Activated T-cell treated with anti-CD3 and anti-CD28 coated beads, Interleukin-2, amount 50 U/mL, for 72 hours (primary cell): ENCODE measurements at regions not wholly inside any gene's neighbourhood (a gene's known extent, or its start where the extent isn't known, plus 50 kb on each side); places are given as distances from the start of the nearest gene placed in this dataset.

Source experiments
- ATAC-seq, 2 donors: fragments of 150-1000 bp; cut with Tn5 transposase; replicated peaks in 1 of 2; 2 replicates each; pipeline ENCODE4 v1.10.0; 2021; ENCODE audit warnings: moderate library complexity in 2 of 2, mild to moderate bottlenecking in 1 of 2
- DNase-seq, 2 donors: peaks; one replicate each; pipeline ENCODE4 v3.0.0; 2021 to 2022; ENCODE audit warnings: mixed read lengths in 1 of 2
- H3K27ac Mint-ChIP-seq: one replicate; pipeline ENCODE4 v1.8.0; 2022; ENCODE audit warnings: mild to moderate bottlenecking, moderate library complexity, mixed read lengths
- H3K27me3 Mint-ChIP-seq: one replicate; pipeline ENCODE4 v1.8.0; 2022; ENCODE audit warnings: low read depth, mixed read lengths
- H3K36me3 Mint-ChIP-seq, 2 donors: one replicate each; pipeline ENCODE4 v1.8.0; 2022; ENCODE audit warnings: mixed read lengths in 2 of 2, mild to moderate bottlenecking in 1 of 2; ENCODE audit not compliant: insufficient read depth in 2 of 2
- H3K4me1 Mint-ChIP-seq: one replicate; pipeline ENCODE4 v1.8.0; 2022; ENCODE audit warnings: low read depth, mixed read lengths
- H3K4me3 Mint-ChIP-seq, 2 donors: one replicate each; pipeline ENCODE4 v1.8.0; 2022; ENCODE audit warnings: mild to moderate bottlenecking in 2 of 2, mixed read lengths in 2 of 2, moderate library complexity in 2 of 2
- H3K9me3 Mint-ChIP-seq, 2 donors: one replicate each; pipeline ENCODE4 v1.8.0; 2022; ENCODE audit warnings: mixed read lengths in 2 of 2

- no peak for DNase-seq
- Mint-ChIP-seq H3K4me1 (no peaks in the 10 kb centered on the region), H3K9me3 (peaks cover 3 to 7% of the 10 kb centered on the region in 2 donors), H3K4me3 (no peak overlapping the region), H3K27me3 (peaks cover 16% of the 10 kb centered on the region), H3K27ac (no peak overlapping the region), H3K36me3 (peaks cover 3 to 4% of the 10 kb centered on the region in 2 donors)
- ATAC-seq, result no peak
These were observed 163.6 kb upstream of the PRLR start for GRCh38 chr5:35393901-35394300.

- ATAC-seq (no peak), DNase-seq (no peak)
- H3K4me3 Mint-ChIP-seq, result no peak overlapping the region
- H3K27me3 Mint-ChIP-seq, result peaks cover 12% of the 10 kb centered on the region
- H3K9me3 Mint-ChIP-seq, result peaks cover 1 to 3% of the 10 kb centered on the region in 2 donors
- no peak overlapping the region for H3K27ac Mint-ChIP-seq
- no peaks in the 10 kb centered on the region for H3K4me1 Mint-ChIP-seq
- no peaks in the 10 kb centered on the region for H3K36me3 Mint-ChIP-seq
These were observed 154.4 kb upstream of the PRLR start for GRCh38 chr5:35384658-35385057.

GRCh38 chr5:35383041-35383440 is 152.8 kb upstream of the PRLR start:
- Mint-ChIP-seq H3K4me3 (no peak overlapping the region), H3K27me3 (peaks cover 20% of the 10 kb centered on the region), H3K27ac (no peak overlapping the region), H3K9me3 (peaks cover 0 to 3% of the 10 kb centered on the region in 2 donors), H3K36me3 (no peaks in the 10 kb centered on the region), H3K4me1 (no peaks in the 10 kb centered on the region)
- no peak for ATAC-seq
- DNase-seq, result no peak

- Mint-ChIP-seq H3K4me1 (no peaks in the 10 kb centered on the region), H3K27me3 (peaks cover 16% of the 10 kb centered on the region), H3K9me3 (peaks cover 0 to 1% of the 10 kb centered on the region in 2 donors), H3K4me3 (no peak overlapping the region), H3K36me3 (no peaks in the 10 kb centered on the region), H3K27ac (no peak overlapping the region)
- DNase-seq (no peak), ATAC-seq (no peak)
These were observed 147.4 kb upstream of the PRLR start for GRCh38 chr5:35377653-35378052.

GRCh38 chr5:35374584-35374983 is 144.3 kb upstream of the PRLR start:
- Mint-ChIP-seq H3K27ac (no peak overlapping the region), H3K36me3 (no peaks in the 10 kb centered on the region), H3K4me1 (no peaks in the 10 kb centered on the region), H3K4me3 (no peak overlapping the region), H3K9me3 (no peaks in the 10 kb centered on the region), H3K27me3 (peaks cover 16% of the 10 kb centered on the region)
- ATAC-seq (no peak), DNase-seq (no peak)

GRCh38 chr5:35373249-35373648 is 143.0 kb upstream of the PRLR start:
- no peak for ATAC-seq
- H3K27ac Mint-ChIP-seq, result no peak overlapping the region
- DNase-seq, result no peak

GRCh38 chr5:35372482-35372881 is 142.2 kb upstream of the PRLR start:
- Mint-ChIP-seq H3K27me3 (peaks cover 2% of the 10 kb centered on the region), H3K36me3 (no peaks in the 10 kb centered on the region), H3K9me3 (no peaks in the 10 kb centered on the region), H3K4me3 (no peak overlapping the region), H3K4me1 (no peaks in the 10 kb centered on the region), H3K27ac (no peak overlapping the region)
- ATAC-seq (no peak), DNase-seq (no peak)

More at GRCh38 chr5:35373249-35373648, 143.0 kb upstream of the PRLR start:
- no peaks in the 10 kb centered on the region for H3K36me3 Mint-ChIP-seq
- no peak overlapping the region for H3K4me3 Mint-ChIP-seq
- peaks cover 10% of the 10 kb centered on the region for H3K27me3 Mint-ChIP-seq
- H3K4me1 Mint-ChIP-seq, result no peaks in the 10 kb centered on the region
- H3K9me3 Mint-ChIP-seq, result no peaks in the 10 kb centered on the region

- no peaks in the 10 kb centered on the region for H3K4me1 Mint-ChIP-seq
- DNase-seq, result no peak
- no peaks in the 10 kb centered on the region for H3K9me3 Mint-ChIP-seq
- H3K27ac Mint-ChIP-seq, result no peak overlapping the region
- ATAC-seq, result no peak
- no peaks in the 10 kb centered on the region for H3K36me3 Mint-ChIP-seq
- H3K27me3 Mint-ChIP-seq, result no peaks in the 10 kb centered on the region
- H3K4me3 Mint-ChIP-seq, result no peak overlapping the region
These were observed 141.7 kb upstream of the PRLR start for GRCh38 chr5:35371951-35372426.

- Mint-ChIP-seq H3K27ac (no peak overlapping the region), H3K36me3 (no peaks in the 10 kb centered on the region), H3K27me3 (no peaks in the 10 kb centered on the region), H3K4me3 (no peak overlapping the region), H3K4me1 (no peaks in the 10 kb centered on the region), H3K9me3 (no peaks in the 10 kb centered on the region)
- DNase-seq (no peak), ATAC-seq (no peak)
These were observed 140.6 kb upstream of the PRLR start for GRCh38 chr5:35370871-35371270.

GRCh38 chr5:35369965-35370790 is 139.9 kb upstream of the PRLR start:
- Mint-ChIP-seq H3K4me3 (no peak overlapping the region), H3K4me1 (no peaks in the 10 kb centered on the region), H3K9me3 (no peaks in the 10 kb centered on the region), H3K27ac (no peak overlapping the region), H3K36me3 (no peaks in the 10 kb centered on the region), H3K27me3 (no peaks in the 10 kb centered on the region)
- no peak for ATAC-seq
- no peak for DNase-seq

GRCh38 chr5:35367526-35367925 is 137.2 kb upstream of the PRLR start:
- H3K27me3 Mint-ChIP-seq, result peaks cover 5% of the 10 kb centered on the region
- H3K27ac Mint-ChIP-seq, result no peak overlapping the region

GRCh38 chr5:35365758-35366157 is 135.5 kb upstream of the PRLR start:
- Mint-ChIP-seq H3K4me3 (no peak overlapping the region), H3K9me3 (no peaks in the 10 kb centered on the region), H3K27me3 (peaks cover 22% of the 10 kb centered on the region), H3K27ac (no peak overlapping the region), H3K4me1 (no peaks in the 10 kb centered on the region), H3K36me3 (no peaks in the 10 kb centered on the region)
- no peak for DNase-seq
- ATAC-seq, result no peak

More at GRCh38 chr5:35367526-35367925, 137.2 kb upstream of the PRLR start:
- Mint-ChIP-seq H3K4me3 (no peak overlapping the region), H3K4me1 (no peaks in the 10 kb centered on the region), H3K9me3 (no peaks in the 10 kb centered on the region), H3K36me3 (no peaks in the 10 kb centered on the region)
- DNase-seq (no peak), ATAC-seq (no peak)

GRCh38 chr5:35364350-35364749 is 134.1 kb upstream of the PRLR start:
- ATAC-seq, result no peak
- H3K36me3 Mint-ChIP-seq, result no peaks in the 10 kb centered on the region
- H3K27ac Mint-ChIP-seq, result no peak overlapping the region
- H3K4me3 Mint-ChIP-seq, result no peak overlapping the region
- H3K27me3 Mint-ChIP-seq, result peaks cover 35% of the 10 kb centered on the region
- no peak for DNase-seq
- H3K4me1 Mint-ChIP-seq, result no peaks in the 10 kb centered on the region
- H3K9me3 Mint-ChIP-seq, result no peaks in the 10 kb centered on the region
